DOHH2 (cell line): ENCODE measurements at regions not wholly inside any gene's neighbourhood (a gene's known extent, or its start where the extent isn't known, plus 50 kb on each side); places are given as distances from the start of the nearest gene placed in this dataset.

ENCODE experiments used
- EZH2phosphoT487 ChIP-seq: fragments of 200-600 bp; sonication (generic); IDR thresholded peaks from 2 replicates; pipeline ENCODE4 v1.6.1; 2017; ENCODE audit warnings: borderline replicate concordance, mild to moderate bottlenecking, antibody characterized with exemption, low read length, moderate library complexity, mixed read lengths
- TF ChIP-seq, protein P1 (sequence below): fragments of 200-600 bp; sonication (generic); IDR thresholded peaks from one replicate; pipeline ENCODE4 v1.5.1; 2014; ENCODE audit warnings: antibody characterized with exemption, mild to moderate bottlenecking, low read depth, low read length; ENCODE audit not compliant: poor library complexity, severe bottlenecking

DNA sequence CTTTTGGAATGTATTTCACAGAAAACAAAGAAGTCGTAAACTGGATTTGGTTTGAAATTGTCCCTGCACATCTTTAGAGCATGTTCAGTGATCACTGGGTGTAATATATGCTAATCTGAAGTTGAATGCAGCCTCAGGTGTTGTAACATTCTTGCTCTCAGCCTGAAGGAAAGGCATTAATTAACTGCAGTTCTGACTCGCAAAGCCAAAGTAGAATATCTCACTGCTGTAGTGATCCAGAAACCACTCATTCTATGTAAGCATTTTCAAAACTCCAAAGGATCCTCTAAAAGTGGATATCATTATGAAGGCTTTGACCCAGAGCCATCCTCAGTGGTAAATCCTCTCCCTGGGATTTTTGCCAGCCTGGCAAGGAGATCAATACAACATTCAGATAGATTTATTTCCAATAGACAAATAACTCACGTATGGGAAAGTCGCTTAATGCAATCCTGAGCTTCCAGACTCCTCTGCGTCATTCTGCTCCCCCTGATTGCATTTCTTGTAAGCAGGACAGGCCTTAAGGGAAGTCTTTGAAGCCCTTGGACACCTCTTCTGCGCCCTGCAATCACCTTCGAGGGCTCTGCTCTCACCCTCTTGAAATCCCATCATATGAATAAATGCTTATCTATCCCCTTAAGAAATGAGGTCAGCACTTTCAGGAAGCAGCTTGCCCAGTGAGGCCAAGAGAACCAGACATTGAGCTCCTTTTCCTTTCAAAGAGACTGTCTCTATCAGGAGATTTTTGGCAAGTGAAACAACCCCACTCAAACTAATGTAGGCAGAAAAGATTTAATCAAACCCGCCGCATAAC is 301.7 kb upstream of the NBEA start:
- TF ChIP-seq, protein P1, sequence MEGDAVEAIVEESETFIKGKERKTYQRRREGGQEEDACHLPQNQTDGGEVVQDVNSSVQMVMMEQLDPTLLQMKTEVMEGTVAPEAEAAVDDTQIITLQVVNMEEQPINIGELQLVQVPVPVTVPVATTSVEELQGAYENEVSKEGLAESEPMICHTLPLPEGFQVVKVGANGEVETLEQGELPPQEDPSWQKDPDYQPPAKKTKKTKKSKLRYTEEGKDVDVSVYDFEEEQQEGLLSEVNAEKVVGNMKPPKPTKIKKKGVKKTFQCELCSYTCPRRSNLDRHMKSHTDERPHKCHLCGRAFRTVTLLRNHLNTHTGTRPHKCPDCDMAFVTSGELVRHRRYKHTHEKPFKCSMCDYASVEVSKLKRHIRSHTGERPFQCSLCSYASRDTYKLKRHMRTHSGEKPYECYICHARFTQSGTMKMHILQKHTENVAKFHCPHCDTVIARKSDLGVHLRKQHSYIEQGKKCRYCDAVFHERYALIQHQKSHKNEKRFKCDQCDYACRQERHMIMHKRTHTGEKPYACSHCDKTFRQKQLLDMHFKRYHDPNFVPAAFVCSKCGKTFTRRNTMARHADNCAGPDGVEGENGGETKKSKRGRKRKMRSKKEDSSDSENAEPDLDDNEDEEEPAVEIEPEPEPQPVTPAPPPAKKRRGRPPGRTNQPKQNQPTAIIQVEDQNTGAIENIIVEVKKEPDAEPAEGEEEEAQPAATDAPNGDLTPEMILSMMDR: no peak
- no peak for TF ChIP-seq EZH2phosphoT487
